ENCODE measurements at regions not wholly inside any gene's neighbourhood (a gene's known extent, or its start where the extent isn't known, plus 50 kb on each side); places are given as distances from the start of the nearest gene placed in this dataset.
A peak's percentile ranks its signal among the peaks of the same experiment; 100 is the strongest.
"Not testable (repeated sequence)": the region's sequence is repeated elsewhere in the genome, so short reads cannot be mapped to it uniquely, and the experiment has no call there.

DNA sequence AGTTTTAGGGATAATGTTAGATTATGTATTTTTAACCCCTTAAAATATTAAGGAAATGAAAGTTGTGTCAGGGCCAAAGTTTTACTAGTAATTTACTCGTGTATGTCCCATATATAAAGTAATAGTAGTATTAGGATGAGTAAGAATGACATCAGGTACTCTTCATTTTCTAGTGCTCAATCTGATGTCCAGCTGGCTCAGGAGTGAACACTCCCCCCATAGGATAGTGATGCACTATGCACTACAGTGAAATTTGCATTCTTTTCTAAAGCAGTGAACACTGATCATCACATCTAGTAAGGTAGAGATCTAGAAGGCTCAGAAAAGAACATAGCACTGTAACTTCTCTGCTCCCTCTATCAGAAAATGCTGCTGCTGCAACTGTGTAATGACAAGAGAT lies 409.7 kb downstream of the GLUD2 start:
- FAIRE-seq = no peak

DNA sequence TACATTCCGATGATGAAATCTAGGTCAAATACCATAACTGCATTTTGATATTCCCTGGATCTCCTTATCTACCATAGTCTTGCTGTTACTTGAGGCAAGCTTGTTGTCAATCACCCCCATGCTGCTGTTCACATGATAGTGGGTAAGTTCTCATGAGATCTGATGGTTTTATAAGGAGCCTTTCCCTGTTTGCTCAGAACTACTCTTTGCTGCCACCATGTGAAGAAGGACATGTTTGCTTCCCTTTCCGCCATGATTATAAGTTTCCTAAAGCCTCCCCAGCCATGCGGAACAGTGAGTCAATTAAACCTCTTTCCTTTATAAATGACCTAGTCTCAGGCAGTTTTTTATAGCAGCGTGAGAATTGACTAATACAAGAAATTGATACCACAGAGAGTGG lies 432.0 kb downstream of the GLUD2 start:
- FAIRE-seq = no peak

DNA sequence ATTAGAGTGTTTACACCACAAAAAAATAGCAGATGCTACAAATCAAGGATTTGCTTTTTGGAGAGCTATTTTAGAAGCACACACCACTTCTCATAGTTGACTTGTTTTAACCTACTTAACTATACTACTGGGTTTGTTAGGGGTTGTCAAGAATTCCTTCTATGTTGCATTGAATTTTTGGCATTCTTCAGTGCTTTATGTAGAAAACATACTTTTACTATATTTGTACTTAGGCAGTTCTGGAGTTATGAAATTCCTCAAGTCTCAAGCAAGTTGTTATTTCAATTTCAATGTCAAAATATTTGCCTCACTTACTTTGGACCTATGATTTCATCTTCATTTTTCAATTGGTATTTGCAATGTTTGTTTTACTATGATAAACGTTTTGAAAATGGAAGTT lies 449.6 kb downstream of the GLUD2 start:
- FAIRE-seq = no peak

DNA sequence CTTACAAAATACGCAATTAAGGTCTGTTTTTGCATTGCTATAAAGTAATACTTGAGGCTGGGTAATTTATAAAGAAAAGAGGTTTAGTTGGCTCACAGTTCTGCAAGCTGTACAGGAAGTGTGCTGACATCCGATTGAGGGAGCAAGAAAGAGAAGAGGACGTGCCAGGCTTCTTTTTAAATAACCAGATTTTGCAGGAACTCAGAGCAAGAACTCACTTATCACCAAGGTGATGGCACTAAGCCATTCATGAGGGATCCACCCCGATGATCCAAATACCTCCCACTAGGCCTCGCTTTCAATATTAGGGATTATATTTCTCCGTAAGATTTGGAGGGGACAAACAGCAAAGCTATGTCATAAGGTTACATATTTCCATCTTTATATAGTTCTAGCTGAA lies 456.7 kb downstream of the GLUD2 start:
- FAIRE-seq = no peak

DNA sequence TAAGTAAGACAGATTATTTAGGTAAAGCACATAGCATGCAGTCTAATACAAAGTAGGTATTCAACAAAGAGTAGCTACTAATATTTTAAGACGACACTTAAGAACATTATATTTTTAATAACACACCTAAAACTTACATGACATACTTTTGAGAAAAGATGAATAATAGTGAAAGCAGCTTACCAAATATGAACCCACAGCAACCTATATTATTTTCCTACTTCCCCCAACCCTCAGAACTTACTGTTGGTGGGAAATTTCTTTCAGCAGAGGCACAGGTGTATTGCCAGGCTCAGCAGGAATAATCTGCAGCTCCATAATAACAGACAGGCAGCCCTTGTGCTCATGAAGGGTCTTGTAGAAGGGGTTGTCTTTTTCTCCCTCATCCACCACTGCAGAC lies 498.9 kb downstream of the GLUD2 start:
- no peak for FAIRE-seq

DNA sequence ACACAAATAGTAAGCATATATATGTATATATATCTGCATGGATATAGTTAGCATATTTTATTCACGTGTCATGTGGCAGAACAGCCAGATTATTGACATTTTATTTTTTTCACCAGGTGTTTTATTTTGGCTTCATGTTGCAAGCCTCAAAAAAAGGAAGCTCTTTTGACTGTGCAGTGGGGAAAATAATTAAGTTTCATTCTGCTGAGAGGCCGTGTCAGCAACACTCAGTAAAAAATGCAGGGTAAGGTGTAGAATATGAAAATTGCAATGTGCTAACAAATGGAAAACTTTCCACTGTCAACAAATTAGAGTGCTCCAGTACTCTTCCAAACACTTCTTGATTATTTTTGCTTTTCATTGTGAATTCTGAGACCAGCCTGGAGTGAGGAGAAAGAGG lies 511.5 kb downstream of the GLUD2 start:
- FAIRE-seq = no peak

DNA sequence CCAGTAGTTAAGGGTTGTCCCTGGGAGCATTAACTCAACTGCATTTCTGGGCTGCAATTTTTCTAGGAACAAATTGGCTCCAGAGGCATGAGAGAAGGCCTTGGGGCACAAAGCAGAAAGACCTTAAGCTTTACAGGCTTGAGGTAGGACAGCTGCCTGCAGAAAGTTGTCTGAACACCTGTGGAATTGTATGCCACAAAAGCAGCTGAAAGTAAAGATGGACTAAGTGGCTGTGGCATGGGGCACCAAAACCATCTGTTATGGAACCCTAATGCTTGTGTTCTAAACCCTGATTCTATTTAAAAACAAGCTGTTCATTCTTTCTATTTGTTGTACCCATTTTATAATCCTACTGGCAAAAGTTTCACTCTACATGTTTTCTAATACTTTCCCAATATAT lies 515.2 kb downstream of the GLUD2 start:
- no peak for FAIRE-seq

DNA sequence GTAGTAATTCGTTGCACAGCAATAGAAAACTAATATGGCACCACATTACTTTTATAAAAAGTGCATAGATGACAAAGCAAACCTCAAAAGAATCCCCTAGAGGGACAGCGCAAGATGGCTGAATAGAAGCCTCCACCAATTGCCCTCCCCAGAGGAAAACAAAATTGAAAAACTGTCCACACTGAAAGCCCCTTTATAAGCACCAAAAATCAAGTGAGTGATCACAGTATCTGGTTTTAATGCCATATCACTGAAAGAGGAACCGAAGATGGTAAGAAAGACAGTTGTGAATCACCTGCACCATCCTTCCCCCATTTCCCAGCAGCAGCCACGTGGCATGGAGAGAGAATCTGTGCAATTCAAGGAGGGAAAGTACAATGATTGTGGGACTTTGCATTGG lies 522.2 kb downstream of the GLUD2 start:
- no peak for FAIRE-seq

DNA sequence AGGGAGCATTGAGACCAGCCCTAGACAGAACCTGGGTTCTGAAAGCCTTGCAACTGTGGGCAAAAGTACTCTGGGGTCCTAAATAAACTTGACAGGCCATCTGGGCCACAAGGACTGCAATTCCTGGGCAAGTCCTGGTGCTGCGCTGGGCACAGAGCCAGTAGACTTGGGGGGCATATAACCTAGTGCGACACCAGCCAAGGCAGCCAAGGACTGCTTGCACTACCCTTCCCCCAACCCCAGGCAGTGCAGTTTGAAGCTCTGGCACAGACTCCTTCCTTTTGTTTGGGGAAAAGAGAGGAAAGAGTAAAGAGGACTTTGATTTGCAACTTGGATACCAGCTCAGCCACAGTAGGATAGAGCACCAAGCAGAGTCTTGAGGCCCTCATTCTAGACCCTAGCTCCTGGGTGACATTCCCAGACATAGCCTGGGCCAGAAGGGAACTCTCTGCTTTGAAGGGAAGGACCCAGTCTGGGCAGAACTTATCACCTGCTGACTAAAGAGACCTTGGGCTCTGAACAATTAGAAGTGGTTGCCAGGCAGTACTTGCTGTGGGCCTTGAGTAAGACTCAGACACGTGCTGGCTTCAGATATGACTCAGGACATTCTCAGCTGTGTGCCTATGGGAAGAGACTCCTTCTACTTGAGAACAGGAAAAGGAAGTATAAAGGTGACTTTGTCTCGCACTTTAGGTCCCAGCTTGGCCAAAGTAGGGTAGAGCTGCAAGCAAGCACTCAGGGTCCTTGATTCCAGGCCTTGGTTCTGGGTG lies 522.8 kb downstream of the GLUD2 start:
- no peak for FAIRE-seq

DNA sequence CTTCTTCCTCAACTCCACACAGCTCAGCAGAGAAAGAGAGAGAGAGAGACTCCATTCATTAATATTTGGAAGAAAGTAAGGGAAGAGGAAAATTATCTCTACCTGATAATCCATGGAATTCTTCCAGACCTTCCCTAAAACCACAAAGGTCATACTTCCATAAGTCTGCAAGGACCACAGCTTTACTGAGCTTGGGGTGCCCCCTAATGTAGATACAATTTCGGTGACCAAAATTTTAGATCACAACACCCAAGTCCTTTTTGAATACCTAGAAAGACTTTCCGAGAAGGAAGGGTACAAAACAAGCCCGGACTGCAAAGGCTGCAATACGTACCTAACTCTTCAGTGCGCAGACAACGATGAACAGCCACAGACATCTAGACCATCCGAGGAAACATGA lies 523.9 kb downstream of the GLUD2 start:
- no peak for FAIRE-seq

DNA sequence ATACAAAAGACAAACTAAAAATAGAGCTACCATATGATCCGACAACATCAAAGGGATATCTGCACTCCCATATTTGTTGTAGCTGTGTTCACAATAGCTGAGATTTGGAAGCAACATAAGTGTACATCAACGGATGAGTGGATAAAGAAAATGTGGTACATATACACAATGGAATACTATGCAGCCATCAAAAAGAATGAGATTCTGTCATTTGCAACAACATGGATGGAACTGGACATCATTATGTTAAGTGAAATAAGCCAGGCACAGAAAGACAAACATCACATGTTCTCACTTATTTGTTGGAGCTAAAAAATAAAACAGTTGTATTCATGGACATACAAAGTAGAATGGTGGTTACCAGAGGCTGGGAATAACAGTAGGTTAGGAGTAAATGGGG lies 527.0 kb downstream of the GLUD2 start:
- not testable (repeated sequence) for FAIRE-seq

DNA sequence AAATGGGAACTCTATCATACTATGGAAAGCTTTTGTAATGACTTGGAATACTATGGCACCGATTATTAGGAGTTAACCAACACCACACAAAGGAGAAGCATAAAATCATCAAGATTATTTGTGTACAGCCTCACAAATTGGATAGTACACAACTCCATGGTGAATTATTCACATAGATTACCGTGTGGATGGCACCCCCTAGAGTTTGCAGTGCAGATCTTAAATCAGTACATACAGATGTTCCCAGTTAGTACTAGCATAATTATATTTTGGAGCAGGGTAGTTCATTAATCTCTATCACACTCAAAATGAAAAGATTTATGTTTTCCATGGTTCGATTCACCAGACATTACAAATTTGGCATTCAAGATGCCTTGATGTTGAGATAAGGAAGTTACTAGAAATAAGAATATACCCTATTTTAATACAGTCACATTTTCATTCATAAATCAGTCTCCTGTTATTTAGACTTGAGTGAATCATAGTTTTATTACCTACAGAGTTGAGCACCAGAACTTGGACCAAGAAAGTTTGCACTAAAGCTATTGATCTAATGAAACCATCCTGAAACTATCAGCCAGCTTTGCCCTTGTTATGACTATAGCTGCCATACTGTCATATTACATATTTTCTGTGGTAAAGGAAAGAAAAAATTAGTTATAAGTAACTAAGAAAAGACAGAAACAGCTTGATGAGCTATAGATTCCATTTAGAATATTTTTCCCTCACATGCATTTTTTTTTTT lies 531.8 kb downstream of the GLUD2 start:
- FAIRE-seq = peak; percentile 86

DNA sequence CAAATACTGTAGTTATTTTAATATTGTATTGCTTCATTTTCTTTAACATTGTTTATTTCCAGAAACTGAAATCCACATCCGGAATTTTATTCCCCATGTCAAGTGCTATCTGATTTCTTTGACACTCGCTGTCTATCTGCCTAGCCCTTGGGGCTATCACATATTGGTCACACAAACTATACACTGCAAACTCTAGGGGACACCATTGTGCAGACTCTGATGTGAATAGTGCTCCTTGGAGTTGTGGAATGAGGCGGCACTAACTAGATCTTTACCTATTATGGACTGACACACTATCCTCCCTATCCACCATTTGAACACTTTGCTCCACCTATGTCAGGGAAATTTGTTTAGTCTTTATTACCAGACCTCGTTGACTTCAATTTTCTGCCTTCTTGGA lies 534.5 kb downstream of the GLUD2 start:
- FAIRE-seq = no peak

DNA sequence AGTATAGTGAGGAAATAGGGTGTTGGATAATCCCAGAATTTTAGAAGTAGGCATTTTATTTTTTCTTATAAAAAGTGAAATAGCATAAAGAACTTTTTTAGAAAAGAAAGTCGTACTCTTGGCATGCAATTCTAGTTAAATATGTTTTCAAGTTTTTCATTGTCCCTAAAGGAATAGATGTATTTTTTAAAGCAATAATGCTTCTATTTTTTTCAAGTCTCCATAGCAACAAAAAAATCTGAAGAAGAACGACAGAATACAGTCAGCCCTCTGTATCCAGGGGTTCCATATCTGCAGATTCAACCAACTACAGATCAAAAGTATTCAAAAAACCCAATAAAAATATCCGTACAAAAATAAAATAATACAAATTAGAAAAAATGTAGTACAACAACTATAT lies 538.2 kb downstream of the GLUD2 start:
- peak; percentile 81 for FAIRE-seq

DNA sequence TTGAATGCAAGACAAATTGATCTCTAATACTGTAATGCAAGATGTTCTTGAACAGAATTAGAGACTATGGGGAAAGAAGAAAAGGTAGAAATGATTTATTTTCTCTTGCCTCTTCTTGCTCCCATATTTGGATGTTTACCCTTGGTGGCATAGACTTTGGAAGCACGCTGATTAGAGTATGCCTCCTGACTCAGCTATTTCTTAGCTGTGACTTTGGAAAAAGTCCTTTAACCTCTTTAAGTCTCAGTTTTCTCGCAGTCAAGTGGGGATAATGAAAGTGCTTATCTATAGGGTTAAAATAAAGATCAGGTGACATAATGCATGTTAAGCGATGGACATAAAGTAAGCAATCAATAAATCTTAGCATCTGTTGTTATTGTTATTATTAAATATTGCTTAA lies 545.5 kb downstream of the GLUD2 start:
- FAIRE-seq = peak; percentile 89

DNA sequence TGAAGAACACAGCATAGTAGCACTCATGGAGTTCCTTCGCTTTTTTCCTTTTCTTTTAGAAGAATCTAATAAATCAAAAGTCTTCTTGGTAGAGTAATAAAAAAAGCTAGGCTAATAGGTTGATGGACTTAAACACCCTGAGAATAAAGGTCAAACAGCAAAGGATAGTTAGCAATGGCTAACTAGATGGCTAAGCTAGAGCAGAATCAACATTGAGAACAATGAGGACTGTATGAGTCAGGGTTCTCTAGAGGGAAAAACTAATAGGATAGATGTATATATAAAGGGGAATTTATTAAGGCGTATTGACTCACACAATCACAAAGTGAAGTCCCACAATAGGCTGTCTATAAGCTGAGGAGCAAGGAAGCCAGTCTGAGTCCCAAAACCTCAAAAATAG lies 550.9 kb downstream of the GLUD2 start:
- no peak for FAIRE-seq

DNA sequence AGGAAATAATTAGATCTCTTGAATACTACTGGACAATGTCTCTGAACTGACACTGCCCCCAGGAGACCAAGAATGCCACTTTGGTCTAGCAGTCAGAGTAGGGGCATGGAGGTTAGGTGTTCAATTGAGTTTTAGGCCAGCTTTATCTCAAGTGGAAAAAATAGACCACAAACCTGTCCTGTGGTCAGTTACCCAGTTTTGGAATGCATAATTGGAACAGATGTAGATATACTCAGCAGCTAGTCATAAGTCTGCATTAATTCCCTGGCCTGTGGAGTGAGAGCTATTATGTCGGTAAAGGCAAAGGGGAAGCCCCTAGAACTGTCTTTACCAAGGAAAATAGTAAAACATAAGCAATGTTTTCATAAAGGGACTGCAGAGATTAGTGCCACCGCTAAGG lies 587.7 kb downstream of the GLUD2 start:
- FAIRE-seq = no peak

DNA sequence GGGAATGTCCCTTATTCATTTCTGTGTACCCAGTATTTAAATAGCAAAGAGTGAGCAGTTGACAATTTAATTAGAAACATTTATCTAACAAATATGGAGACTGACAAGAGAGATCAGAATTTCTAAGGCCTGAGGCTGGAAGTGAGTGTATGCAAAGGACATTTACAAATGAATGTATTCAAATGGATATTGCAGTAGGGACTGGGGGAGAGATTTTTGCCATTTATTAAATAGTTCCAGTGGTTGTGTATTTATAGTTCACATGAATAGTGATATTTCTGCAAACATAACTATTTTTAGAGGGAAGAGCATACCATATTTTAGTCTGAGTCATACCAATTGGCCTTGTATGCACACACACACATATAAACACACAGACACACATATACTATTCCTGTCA lies 592.4 kb downstream of the GLUD2 start:
- FAIRE-seq = no peak

DNA sequence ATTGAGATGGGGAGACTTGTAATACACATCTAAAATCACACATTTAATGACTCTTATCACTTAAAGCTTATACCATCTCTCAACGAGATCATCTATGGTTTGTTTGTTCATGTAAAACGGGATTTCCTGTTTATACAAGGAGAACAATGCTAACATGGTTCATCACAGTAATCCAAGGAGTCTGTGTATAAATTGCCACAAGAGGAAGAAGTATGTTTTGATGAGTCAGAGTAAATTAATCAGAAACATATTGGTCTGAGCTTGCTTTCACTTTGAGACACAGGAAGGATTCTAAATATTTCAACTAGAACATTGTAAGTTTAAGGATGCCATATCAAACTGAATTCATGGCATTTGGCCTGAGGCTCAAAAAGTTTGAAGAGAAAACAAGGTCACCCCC lies 594.1 kb downstream of the GLUD2 start:
- FAIRE-seq = no peak

DNA sequence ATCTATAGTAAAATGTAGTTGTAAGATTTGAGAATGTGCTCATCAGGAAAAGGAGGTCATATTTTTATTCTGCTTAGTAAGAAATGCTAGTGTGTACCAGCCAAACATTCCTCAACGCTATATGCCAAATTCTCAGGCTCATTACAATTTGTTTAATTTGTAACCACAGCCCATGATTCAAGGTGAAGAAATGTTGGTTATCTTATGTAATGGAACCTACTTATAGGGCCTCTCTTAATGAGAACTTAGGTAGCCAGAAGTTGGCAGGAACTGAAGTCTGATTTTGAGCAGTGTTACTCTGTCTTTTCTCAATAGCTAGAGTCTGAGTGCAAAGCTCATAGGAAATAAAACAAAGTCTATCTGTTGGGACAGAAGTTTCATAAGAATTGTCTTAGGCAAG lies 595.0 kb downstream of the GLUD2 start:
- FAIRE-seq = no peak

DNA sequence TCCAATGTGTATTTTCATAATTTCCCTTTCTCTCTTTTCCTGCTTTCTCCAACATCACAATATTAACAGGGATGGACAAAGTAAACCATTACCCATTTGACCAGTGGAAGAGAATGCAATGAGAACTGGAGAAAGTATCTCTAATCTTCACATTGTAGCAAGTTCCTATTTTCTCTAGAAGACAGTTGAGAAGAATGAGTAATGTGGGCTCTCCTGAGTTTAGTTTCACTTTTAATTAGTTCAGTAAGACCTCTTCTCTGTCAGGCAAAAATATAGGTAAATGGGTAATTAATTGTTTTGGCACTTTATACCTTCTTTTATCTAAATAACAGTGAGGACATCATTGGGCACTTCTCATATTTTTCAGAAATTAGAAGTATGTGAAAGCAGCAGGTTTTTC lies 602.0 kb downstream of the GLUD2 start:
- FAIRE-seq = no peak

DNA sequence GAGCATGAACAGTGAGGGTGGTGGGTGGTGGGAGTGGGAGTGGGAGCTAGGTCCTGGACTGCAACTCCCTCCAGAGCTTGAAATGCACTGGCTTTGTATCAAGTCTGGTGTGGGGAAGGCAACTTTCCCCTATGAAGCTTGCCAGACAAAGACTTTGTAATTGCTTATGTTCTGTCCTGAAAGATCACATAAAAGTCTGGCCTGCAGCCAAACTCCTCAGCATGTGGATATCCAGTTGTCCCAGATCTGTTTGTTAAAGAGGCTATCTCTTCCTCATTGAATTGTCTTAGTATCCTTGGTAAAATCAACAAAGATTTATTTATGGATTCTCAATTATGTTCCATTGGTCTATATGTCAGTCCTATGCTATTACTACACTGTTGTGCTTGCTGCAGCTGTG lies 607.9 kb downstream of the GLUD2 start:
- no peak for FAIRE-seq

DNA sequence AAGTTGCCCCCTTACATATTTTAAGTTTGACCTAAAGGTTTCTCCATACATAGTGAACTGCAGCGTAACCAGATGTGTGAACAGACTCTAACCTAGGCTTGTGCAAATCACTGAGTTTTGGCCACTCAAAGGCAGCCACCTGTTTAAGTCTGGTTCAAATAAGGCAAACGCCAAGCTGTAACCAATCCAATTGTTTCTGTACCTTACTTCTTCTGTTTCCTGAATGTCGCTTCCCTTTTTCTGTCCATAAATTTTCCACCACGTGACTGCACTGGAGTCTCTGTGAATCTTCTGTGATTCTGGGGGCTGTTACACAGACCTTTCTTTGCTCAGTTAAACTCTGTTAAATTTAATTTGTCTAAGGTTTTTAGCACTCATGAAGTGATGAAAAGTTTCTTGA lies 618.8 kb downstream of the GLUD2 start:
- no peak for FAIRE-seq

DNA sequence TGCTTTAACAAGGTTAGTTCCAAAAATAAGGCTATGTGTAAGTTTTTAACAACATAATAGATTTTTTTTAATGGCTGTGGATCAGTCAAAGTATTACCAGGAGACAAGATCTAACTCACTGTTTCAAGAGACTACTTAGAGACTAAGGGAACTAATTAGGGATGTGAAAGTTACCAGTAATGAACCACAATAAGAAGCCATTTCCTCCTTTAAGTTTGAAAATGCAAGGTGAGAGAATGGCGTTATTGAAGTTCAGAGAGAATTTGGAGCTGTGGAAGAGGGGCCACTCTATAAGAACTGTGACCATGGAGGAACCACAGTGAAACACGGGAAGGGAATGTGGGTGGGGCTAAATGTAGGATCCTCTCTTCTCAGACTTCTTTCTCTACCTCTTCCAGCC lies 624.2 kb downstream of the GLUD2 start:
- FAIRE-seq = no peak

DNA sequence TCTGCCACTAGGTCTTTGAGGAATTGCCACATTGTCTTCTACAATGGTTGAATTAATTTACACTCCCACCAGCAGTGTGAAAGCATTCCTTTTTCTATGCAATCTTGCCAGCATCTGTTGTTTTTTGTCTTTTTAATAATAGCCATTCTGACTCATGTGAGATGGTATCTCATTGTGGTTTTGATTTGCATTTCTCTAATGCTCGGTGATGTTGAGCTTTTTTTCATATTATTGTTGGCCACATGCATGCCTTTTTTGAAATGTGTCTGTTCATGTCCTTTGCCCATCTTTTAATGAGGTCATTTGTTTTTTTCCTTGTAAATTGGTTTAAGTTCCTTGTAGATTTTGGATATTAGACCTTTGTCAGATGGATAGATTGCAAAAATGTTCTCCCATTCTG lies 661.8 kb downstream of the GLUD2 start:
- not testable (repeated sequence) for FAIRE-seq

All from islet of Langerhans (tissue), 1 donor.